ENCODE measurements at regions not wholly inside any gene's neighbourhood (a gene's known extent, or its start where the extent isn't known, plus 50 kb on each side); places are given as distances from the start of the nearest gene placed in this dataset.

GRCh38 chr1:184141361-184141880, 89.9 kb downstream of the TSEN15 start:
- no peak for DNase-seq

- DNase-seq = no peak
Observed at GRCh38 chr1:184143449-184143848, 91.9 kb downstream of the TSEN15 start.

- DNase-seq = no peak
Observed at GRCh38 chr1:184145083-184145482, 93.6 kb downstream of the TSEN15 start.

- DNase-seq = no peak
Observed at GRCh38 chr1:184146202-184146601, 94.7 kb downstream of the TSEN15 start.

GRCh38 chr1:184150776-184151531, 99.4 kb downstream of the TSEN15 start:
- no peak for DNase-seq

- DNase-seq = no peak
Observed at GRCh38 chr1:184152434-184152898, 100.9 kb downstream of the TSEN15 start.

- no peak for DNase-seq
Observed at GRCh38 chr1:184152974-184153373, 101.4 kb downstream of the TSEN15 start.

GRCh38 chr1:184153731-184154130, 102.2 kb downstream of the TSEN15 start:
- no peak for DNase-seq

DNA sequence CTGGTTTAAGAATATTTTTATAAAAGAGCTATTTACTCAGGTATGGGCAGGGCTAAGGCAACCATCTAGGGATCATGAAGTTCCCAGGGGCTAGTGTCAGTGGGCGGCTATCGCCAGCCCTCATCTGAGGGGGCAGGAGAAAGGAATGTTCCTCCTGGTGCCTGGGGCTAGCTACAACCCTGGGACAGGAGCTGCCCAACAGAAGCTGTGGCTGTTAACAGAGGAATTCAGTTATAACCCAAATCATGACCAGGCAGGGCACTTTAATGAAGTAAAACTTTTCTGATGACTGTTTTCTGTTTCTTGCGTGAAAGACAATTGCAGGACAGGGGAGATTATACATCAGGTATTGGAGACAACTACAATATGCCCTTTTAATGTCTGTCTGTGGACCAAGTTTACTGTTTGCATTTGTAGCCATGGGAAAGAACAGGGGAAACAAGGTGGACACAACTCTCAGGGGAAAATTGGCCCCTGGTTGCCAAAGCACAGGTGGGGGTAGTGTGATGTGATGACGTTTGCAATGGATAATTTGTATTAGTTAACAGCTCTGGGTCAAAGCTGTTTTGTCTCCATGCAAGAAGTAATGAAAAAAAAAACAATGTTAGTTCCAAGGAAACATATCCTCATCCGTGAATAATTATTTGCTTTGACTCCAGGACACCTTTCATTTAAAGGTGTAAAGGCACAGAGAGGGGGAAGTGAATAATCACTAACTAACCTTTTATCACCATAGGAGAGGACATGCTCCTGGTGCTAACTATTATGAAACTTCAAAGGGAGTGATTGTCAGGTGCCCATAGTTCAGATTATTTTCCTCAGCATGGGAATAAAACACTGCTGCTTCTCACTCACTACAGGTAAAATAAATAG, 105.2 kb downstream of the TSEN15 start:
- DNase-seq = no peak

GRCh38 chr1:184157394-184157742, 105.8 kb downstream of the TSEN15 start:
- DNase-seq = no peak

- no peak for DNase-seq
Observed at GRCh38 chr1:184158896-184159681, 107.6 kb downstream of the TSEN15 start.

- DNase-seq = no peak
Observed at GRCh38 chr1:184160236-184160635, 108.7 kb downstream of the TSEN15 start.

- DNase-seq = no peak
Observed at GRCh38 chr1:184161071-184161698, 109.7 kb downstream of the TSEN15 start.

GRCh38 chr1:184162281-184162680, 110.8 kb downstream of the TSEN15 start:
- no peak for DNase-seq

DNA sequence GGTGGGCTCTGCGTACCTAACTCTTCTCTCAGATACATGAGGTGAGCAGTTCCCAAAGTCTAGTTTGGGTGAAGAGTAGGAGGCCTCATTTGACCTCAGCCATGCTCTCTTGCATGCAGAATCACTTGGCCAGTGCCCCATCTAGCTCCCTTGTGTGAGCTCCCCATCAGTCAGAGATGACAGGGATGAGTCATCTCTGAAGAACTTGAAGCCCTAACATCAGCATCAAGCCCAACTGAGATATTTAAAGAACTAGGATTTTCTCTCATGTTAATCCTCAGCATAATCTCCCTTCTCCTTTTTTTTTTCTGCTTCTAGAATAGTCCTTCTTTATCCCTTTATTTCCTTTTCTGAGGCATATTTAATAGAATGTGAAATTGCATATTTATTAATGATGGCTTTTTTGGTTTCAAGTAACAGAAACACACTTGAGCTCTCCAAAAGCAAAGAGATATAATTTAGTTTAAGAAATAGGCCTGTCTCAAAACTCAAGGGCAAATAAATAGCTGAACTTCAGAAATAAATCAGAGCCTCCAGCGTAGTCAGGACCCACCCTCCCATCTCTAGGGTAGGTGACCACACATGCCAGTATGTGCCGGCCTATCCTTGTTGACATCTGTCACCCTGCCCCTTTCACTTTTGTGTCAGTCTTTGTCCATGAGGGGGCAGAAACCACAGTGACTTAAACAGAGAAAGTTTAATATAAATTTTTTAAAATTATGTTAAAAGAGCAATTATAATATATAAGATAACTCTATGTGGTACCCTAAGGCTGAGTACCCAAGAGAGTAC, 112.3 kb downstream of the TSEN15 start:
- DNase-seq = no peak

DNA sequence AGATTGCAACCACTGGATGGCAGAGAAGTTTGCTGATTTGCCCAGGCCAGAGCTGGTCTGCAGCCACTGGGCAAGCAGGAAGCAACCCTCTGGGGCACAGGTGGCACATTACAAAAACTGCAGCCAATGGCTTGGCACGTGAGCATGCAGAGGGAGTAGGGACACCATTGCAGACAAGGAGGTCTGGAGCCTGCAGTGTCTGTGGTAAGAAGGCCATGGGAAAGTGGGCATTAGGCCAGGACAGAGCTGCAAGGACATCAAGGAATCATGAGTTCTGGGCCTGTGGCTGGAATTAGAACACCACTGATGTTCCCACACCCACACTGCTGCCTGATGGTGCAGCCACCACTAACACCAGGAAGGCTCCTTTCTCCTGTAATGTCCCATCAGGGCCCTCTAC, 113.0 kb downstream of the TSEN15 start:
- no peak for DNase-seq

DNA sequence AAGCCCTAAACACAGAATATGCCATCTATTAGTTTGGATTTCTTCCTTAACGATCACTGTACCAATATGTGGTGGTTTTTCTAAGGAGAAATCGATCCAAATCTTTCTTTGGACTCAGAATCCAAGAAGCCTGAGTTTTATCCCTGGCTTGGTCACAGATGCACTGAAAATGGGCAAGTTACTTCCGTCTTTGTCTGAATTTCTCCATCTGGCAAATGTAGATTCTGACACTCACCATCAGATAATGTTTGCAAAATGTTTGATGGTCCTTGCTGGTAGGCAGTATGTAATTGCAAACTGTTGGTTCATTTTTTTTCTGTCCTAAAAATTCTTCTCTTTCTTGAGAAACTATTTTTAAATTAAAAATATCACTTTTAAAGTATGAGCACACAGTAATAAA, 115.0 kb downstream of the TSEN15 start:
- DNase-seq = no peak

- DNase-seq = no peak
Observed at GRCh38 chr1:184167352-184167751, 115.8 kb downstream of the TSEN15 start.

DNA sequence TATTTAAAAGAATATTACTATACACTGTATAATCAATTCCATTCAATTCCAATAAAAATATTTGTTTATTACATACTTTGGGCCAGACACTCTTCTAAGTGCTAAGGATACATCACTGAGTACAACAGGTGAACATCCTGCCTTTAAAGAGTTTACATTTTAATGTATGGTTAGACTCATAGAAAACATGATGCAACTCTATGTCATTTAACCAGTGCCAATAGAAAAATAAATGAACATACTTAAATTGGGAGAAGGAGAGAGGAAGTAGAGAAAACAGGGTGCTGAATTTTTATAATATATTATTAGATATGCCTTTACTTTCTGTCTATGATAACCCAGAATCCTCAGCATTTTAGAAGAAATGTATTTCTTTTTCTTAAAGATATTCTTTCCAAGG, 119.2 kb downstream of the TSEN15 start:
- no peak for DNase-seq

DNA sequence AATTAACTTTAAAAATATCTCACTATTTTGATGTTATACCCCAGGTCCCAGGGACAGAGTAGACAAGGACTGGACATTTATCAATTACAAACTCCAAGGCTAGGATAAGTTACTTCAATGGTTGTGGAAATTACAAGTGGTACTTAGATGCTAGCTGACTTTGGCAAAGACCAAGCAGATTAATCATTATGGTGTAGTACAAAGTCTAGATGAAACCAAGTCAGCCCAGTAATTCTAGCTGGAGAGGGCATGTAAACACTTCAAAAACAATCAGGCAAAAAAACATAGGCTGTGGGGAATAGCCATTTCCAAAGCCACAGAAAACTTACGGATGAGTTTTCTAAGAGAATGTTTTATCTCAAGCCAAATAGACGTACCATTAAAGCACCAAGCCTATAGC, 124.5 kb downstream of the TSEN15 start:
- no peak for DNase-seq

- no peak for DNase-seq
Observed at GRCh38 chr1:184181044-184181443, 129.5 kb downstream of the TSEN15 start.

- no peak for DNase-seq
Observed at GRCh38 chr1:184183919-184184318, 132.4 kb downstream of the TSEN15 start.
